A673 (cell line): ENCODE measurements at regions not wholly inside any gene's neighbourhood (a gene's known extent, or its start where the extent isn't known, plus 50 kb on each side); places are given as distances from the start of the nearest gene placed in this dataset.

Source experiments
- BruUV-seq: library from RNA; stranded (reverse); fragments of 400-500 nt; replicated peaks from 2 replicates; lab custom pipeline; 2021; lab: Mats Ljungman, UMichigan
- CTCF ChIA-PET: fragments of 300-600 bp; sonication (Branson Sonifier 250); formaldehyde crosslinking; loops from one replicate; lab custom pipeline; 2022; ENCODE audit warnings: antibody characterized with exemption; lab: Charles Lee
- POLR2A ChIA-PET: fragments of 300-600 bp; sonication (Branson Sonifier 250); formaldehyde crosslinking; loops from one replicate; lab custom pipeline; 2022; ENCODE audit warnings: antibody characterized with exemption; ENCODE audit not compliant: low non-redundant PET; lab: Charles Lee
- DNase-seq: peaks from one replicate; pipeline ENCODE4 v3.0.0-alpha.2; 2015; ENCODE audit warnings: low spot score
- H3K27ac ChIP-seq: fragments of 200-600 bp; sonication (generic); 2 replicates; pipeline ENCODE4 v1.5.1; 2016; ENCODE audit warnings: mixed run types, low read depth, mild to moderate bottlenecking, mixed read lengths, antibody characterized with exemption, low read length; ENCODE audit not compliant: poor library complexity, severe bottlenecking
- H3K27me3 ChIP-seq: fragments of 200-600 bp; sonication (generic); replicated peaks from 2 replicates; pipeline ENCODE4 v1.6.1; 2017; ENCODE audit warnings: mixed run types, low read depth, mild to moderate bottlenecking, mixed read lengths, antibody characterized with exemption, low read length; ENCODE audit not compliant: insufficient read depth, poor library complexity
- H3K36me3 ChIP-seq: fragments of 200-600 bp; sonication (generic); 2 replicates; pipeline ENCODE4 v1.6.1; 2016; ENCODE audit warnings: mixed run types, mild to moderate bottlenecking, mixed read lengths, antibody characterized with exemption, low read length; ENCODE audit not compliant: insufficient read depth, poor library complexity, severe bottlenecking
- H3K4me1 ChIP-seq: fragments of 200-600 bp; sonication (generic); 2 replicates; pipeline ENCODE4 v1.6.1; 2017; ENCODE audit warnings: mixed run types, mild to moderate bottlenecking, mixed read lengths, antibody characterized with exemption, low read length; ENCODE audit not compliant: insufficient read depth, poor library complexity, severe bottlenecking
- H3K4me3 ChIP-seq: fragments of 200-600 bp; sonication (generic); 2 replicates; pipeline ENCODE4 v1.5.1; 2016; ENCODE audit warnings: low read depth, mixed run types, mild to moderate bottlenecking, mixed read lengths, low read length; ENCODE audit not compliant: poor library complexity, severe bottlenecking
- H3K9me3 ChIP-seq: fragments of 200-600 bp; sonication (generic); 2 replicates; pipeline ENCODE4 v1.6.1; 2016; ENCODE audit warnings: mixed run types, low read depth, mild to moderate bottlenecking, mixed read lengths, antibody characterized with exemption, low read length; ENCODE audit not compliant: poor library complexity, severe bottlenecking
- EZH2 ChIP-seq: fragments of 200-600 bp; sonication (generic); IDR thresholded peaks from 2 replicates; pipeline ENCODE4 v1.6.1; 2017; ENCODE audit warnings: borderline replicate concordance, low read depth, mild to moderate bottlenecking, mixed read lengths, antibody characterized with exemption, low read length; ENCODE audit not compliant: poor library complexity, severe bottlenecking
- intact Hi-C: fragments of 100-400 bp; cut with micrococcal nuclease; formaldehyde crosslinking; loops from one replicate; pipeline ENCODE4 v1.10.0; 2022; ENCODE audit not compliant: unreplicated experiment
- TF ChIP-seq, protein P1 (sequence below): fragments of 300-800, 200-600 bp; sonication (generic); conservative IDR thresholded peaks from 2 replicates; pipeline ENCODE4 v1.5.1; 2017; ENCODE audit warnings: low read depth, mild to moderate bottlenecking, antibody characterized with exemption, low read length, moderate library complexity, mixed read lengths

- TF ChIP-seq EZH2 = no peak
- TF ChIP-seq, protein P1, sequence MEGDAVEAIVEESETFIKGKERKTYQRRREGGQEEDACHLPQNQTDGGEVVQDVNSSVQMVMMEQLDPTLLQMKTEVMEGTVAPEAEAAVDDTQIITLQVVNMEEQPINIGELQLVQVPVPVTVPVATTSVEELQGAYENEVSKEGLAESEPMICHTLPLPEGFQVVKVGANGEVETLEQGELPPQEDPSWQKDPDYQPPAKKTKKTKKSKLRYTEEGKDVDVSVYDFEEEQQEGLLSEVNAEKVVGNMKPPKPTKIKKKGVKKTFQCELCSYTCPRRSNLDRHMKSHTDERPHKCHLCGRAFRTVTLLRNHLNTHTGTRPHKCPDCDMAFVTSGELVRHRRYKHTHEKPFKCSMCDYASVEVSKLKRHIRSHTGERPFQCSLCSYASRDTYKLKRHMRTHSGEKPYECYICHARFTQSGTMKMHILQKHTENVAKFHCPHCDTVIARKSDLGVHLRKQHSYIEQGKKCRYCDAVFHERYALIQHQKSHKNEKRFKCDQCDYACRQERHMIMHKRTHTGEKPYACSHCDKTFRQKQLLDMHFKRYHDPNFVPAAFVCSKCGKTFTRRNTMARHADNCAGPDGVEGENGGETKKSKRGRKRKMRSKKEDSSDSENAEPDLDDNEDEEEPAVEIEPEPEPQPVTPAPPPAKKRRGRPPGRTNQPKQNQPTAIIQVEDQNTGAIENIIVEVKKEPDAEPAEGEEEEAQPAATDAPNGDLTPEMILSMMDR = no peak
- Histone ChIP-seq H3K4me1 (no peaks in the 10 kb centered on the region), H3K9me3 (no peaks in the 10 kb centered on the region), H3K36me3 (no peaks in the 10 kb centered on the region), H3K27me3 (no peaks in the 10 kb centered on the region), H3K27ac (no peak overlapping the region), H3K4me3 (no peak overlapping the region)
- no TSS peak for BruUV-seq
- intact Hi-C loops = no loop called here
- DNase-seq = no peak
- POLR2A ChIA-PET = no interaction called here
- CTCF ChIA-PET = no interaction called here
Measured at GRCh38 chr12:60468546-60468945, 872.7 kb downstream of the SLC16A7 start.

DNA sequence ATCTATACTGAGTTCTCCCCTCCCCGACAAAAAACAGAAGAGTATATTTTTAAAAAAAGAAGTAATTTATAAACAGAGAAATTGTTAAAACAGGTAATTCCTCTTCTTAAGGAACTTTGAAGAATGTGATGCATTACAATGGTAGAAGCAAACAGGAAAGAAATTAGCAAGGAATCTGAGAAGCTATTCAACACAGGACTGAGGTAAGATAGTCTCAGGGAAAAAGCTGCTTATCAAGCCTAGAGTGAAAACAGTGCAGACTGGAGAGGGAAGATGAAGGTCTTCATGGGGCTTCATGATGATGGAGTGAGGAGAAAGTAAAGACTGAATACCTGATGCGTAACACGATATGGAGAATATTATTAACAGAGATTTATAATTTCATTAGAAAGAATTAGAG, 880.0 kb downstream of the SLC16A7 start:
- ChIA-PET CTCF (no interaction called here), POLR2A (no interaction called here)
- intact Hi-C loops = no loop called here
- no peak for DNase-seq
- TF ChIP-seq EZH2 = no peak
- TF ChIP-seq, protein P1 = no peak
- Histone ChIP-seq H3K36me3 (no peaks in the 10 kb centered on the region), H3K4me1 (no peaks in the 10 kb centered on the region), H3K27me3 (no peaks in the 10 kb centered on the region), H3K27ac (no peak overlapping the region), H3K9me3 (no peaks in the 10 kb centered on the region), H3K4me3 (no peak overlapping the region)
- BruUV-seq = no TSS peak

DNA sequence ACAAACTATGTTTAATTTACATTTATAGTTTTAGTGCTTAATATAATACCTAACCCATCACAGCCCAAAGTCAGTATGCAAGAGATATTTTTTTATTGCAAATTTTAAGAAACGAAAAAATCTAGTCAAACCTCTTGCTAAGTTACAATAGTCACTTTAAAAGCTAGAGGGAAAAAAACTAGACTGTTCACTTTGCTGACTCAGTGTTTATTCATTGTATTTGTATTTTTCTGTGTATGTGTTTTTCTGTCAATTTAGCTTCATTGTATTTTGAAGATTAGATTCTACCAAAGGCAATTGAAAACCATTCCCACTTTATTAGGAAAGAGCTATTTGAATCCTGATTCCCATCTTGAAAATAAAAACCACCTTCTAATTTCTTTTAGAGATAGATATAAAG, 891.5 kb downstream of the SLC16A7 start:
- CTCF ChIA-PET = no interaction called here
- H3K27ac ChIP-seq = no peak overlapping the region
- no peaks in the 10 kb centered on the region for H3K9me3 ChIP-seq
- H3K36me3 ChIP-seq = no peaks in the 10 kb centered on the region
- POLR2A ChIA-PET = no interaction called here
- BruUV-seq = no TSS peak
- TF ChIP-seq, protein P1 = no peak
- TF ChIP-seq EZH2 = no peak
- H3K4me1 ChIP-seq = no peaks in the 10 kb centered on the region
- no peak overlapping the region for H3K4me3 ChIP-seq
- no peak for DNase-seq
- no peaks in the 10 kb centered on the region for H3K27me3 ChIP-seq
- intact Hi-C loops = loop anchor here (10.0 kb wide), 1 partner anchor 382 kb away; no protein-coding TSS in a partner anchor
